Upper lobe of left lung (tissue), 6 donors: ENCODE measurements at regions not wholly inside any gene's neighbourhood (a gene's known extent, or its start where the extent isn't known, plus 50 kb on each side); places are given as distances from the start of the nearest gene placed in this dataset.

Experiments used
- ATAC-seq, 2 donors: fragments of 200-7000 bp; cut with Tn5 transposase; one replicate each; pipeline ENCODE4 v1.9.1; 2022; ENCODE audit warnings: mild to moderate bottlenecking in 2 of 2, moderate library complexity in 2 of 2; ENCODE audit not compliant: low FRiP score in 2 of 2
- DNase-seq, 2 donors: peaks; one replicate each; pipeline ENCODE4 v3.0.0-alpha.2; 2019 to 2020
- H3K27ac ChIP-seq, 4 donors: fragments of 200-600 bp; sonication (generic); one replicate each; pipeline ENCODE4 v1.5.1; 2016 to 2019
- H3K27me3 ChIP-seq, 4 donors: fragments of 200-600 bp; sonication (generic); one replicate each; pipeline ENCODE4 v1.5.1; 2017 to 2019
- H3K36me3 ChIP-seq, 4 donors: fragments of 200-600 bp; sonication (generic); one replicate each; pipeline ENCODE4 v1.5.1; 2016 to 2019
- H3K4me1 ChIP-seq, 4 donors: fragments of 200-600 bp; sonication (generic); one replicate each; pipeline ENCODE4 v1.5.1; 2018 to 2019
- H3K4me3 ChIP-seq, 4 donors: fragments of 200-600 bp; sonication (generic); one replicate each; pipeline ENCODE4 v1.5.1; 2017 to 2019; ENCODE audit warnings: mild to moderate bottlenecking in 2 of 4, moderate library complexity in 1 of 4
- H3K9me3 ChIP-seq, 4 donors: fragments of 200-600 bp; sonication (generic); one replicate each; pipeline ENCODE4 v1.5.1; 2018 to 2019
- EP300 ChIP-seq, 4 donors: sonication (generic); formaldehyde crosslinking; IDR thresholded peaks; one replicate each; pipeline ENCODE4 v1.5.1; 2017; ENCODE audit warnings: antibody characterized with exemption in 4 of 4, control low read depth in 2 of 4
- POLR2A ChIP-seq, 4 donors: fragments of 450-650 bp; IDR thresholded peaks; one replicate each; pipeline ENCODE4 v1.5.1; 2016 to 2017; ENCODE audit warnings: antibody characterized with exemption in 4 of 4, mild to moderate bottlenecking in 2 of 4
- POLR2AphosphoS5 ChIP-seq, 2 donors: sonication (generic); formaldehyde crosslinking; IDR thresholded peaks; one replicate each; pipeline ENCODE4 v1.5.1; 2017; ENCODE audit warnings: antibody characterized with exemption in 2 of 2
- WGBS, 2 donors: methylation state at CpG; one replicate each; pipeline ENCODE4 v1.1.5; 2017 to 2018; 5-methylcytosine and 5-hydroxymethylcytosine counted together
- TF ChIP-seq, protein P1 (sequence below), 6 experiments: fragments of 450-650 bp in 4 of 6; fragments of 200-600 bp in 2 of 6; sonication (generic) in 2 of 6; IDR thresholded peaks; one replicate each; pipeline ENCODE4 v1.5.1; 2016 to 2019; ENCODE audit warnings: antibody characterized with exemption in 6 of 6
- donor health status: DM: no; HTN: no; CAD: no; lungs with moderate emphysema.
- donor health status: DM: no; HTN: yes; CAD: no; lungs with severe emphysema.

DNA sequence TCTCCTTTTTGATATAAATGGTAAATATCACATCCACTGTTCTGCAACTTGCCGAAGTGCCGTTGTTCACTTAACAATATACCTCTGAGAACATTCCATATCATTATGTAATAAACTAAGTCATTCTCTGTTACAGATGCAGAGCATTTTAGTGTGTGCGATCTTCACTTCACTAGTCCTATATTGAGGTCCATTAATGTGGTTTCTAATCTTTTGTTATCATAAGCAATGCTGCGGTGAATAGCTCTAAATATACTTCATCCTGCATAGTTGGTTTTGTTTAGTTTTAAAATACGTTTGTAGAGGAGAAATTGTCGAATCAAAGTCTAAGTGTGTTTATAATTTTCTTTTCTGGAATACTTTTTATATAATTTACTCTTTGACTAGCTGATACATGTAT lies 280.3 kb upstream of the TRIB2 start:
- Histone ChIP-seq H3K9me3 (no peaks in the 10 kb centered on the region), H3K4me3 (no peak overlapping the region), H3K27ac (no peak overlapping the region), H3K36me3 (no peaks in the 10 kb centered on the region), H3K27me3 (no peaks in the 10 kb centered on the region), H3K4me1 (no peaks in the 10 kb centered on the region)
- ATAC-seq = no peak
- 68 to 69% methylated on average over 6 of the region's 6 CpGs for WGBS, 2 donors
- TF ChIP-seq POLR2A (IDR thresholded peaks at IDR 0.05) = no peak
- TF ChIP-seq, protein P1, sequence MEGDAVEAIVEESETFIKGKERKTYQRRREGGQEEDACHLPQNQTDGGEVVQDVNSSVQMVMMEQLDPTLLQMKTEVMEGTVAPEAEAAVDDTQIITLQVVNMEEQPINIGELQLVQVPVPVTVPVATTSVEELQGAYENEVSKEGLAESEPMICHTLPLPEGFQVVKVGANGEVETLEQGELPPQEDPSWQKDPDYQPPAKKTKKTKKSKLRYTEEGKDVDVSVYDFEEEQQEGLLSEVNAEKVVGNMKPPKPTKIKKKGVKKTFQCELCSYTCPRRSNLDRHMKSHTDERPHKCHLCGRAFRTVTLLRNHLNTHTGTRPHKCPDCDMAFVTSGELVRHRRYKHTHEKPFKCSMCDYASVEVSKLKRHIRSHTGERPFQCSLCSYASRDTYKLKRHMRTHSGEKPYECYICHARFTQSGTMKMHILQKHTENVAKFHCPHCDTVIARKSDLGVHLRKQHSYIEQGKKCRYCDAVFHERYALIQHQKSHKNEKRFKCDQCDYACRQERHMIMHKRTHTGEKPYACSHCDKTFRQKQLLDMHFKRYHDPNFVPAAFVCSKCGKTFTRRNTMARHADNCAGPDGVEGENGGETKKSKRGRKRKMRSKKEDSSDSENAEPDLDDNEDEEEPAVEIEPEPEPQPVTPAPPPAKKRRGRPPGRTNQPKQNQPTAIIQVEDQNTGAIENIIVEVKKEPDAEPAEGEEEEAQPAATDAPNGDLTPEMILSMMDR (IDR thresholded peaks at IDR 0.05) = no peak
- no peak for TF ChIP-seq POLR2AphosphoS5 (IDR thresholded peaks at IDR 0.05)
- no peak for TF ChIP-seq EP300 (IDR thresholded peaks at IDR 0.05)
- DNase-seq = no peak

DNA sequence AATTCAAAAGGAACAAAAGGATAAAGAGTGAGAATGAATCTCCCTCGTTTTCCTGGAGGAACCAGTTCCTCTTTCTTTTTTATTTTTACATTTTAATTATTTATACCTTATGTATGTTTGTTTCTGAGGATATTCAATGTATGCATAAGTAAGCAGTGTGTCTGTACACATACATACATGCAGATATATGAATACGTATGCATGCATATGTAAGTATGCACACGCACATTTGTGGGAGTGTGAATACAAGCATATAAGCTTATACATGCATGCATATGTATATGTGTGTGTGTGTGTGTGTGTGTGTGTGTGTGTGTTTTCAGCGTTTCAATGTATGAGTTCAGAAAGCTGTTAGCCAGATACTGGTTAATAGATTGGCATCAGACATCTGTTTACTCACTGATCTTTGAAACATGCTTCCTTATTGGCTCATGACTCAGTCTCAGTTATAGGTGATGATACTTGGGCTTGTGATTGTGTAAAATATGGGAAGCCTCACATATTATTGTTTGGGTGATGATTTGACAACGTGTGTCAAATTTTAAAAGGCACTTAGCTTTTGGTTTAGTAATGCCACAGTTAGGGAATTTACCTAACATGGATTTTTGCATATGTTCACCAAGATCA lies 279.7 kb upstream of the TRIB2 start:
- Histone ChIP-seq H3K4me3 (no peak overlapping the region), H3K27ac (no peak overlapping the region), H3K4me1 (peaks cover 0 to 4% (median under 1%) of the 10 kb centered on the region in 4 donors), H3K27me3 (no peaks in the 10 kb centered on the region), H3K9me3 (no peaks in the 10 kb centered on the region), H3K36me3 (no peaks in the 10 kb centered on the region)
- ATAC-seq (no peak), DNase-seq (no peak)
- TF ChIP-seq, protein P1 (IDR thresholded peaks at IDR 0.05) = no peak
- TF ChIP-seq POLR2AphosphoS5 (IDR thresholded peaks at IDR 0.05) (no peak), POLR2A (IDR thresholded peaks at IDR 0.05) (no peak), EP300 (IDR thresholded peaks at IDR 0.05) (no peak)
- 75 to 80% methylated on average over 5 of the region's 5 CpGs for WGBS, 2 donors

DNA sequence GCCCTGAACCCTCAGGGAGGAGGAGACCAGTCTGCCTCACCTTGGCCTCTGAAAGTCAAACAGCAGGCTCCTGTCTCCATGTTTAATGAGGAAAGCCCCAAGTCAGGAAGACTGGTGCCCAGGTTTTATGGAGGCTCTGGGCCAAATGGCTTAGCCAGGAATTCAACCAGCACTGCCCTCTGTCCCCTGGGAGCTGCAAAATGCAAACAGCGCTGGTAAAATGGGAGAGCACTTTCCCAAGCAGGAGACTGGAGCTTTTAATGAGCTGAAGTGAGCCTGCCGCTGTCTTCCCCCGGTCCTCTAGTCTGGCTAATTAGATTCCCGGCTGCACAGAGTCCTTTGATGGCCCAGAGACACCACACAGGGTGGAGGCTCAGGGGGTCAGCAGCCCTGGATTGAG lies 276.0 kb upstream of the TRIB2 start:
- H3K36me3 ChIP-seq = no peaks in the 10 kb centered on the region
- H3K27me3 ChIP-seq = no peaks in the 10 kb centered on the region
- 69 to 86% methylated on average over 2 to 4 of the region's 4 CpGs for whole genome bisulfite sequencing, 2 donors
- DNase-seq (no peak), ATAC-seq (no peak)
- H3K4me1 ChIP-seq = peaks cover 0 to 12% (median 6%) of the 10 kb centered on the region in 4 donors
- H3K9me3 ChIP-seq = no peaks in the 10 kb centered on the region
- no peak for TF ChIP-seq POLR2A (IDR thresholded peaks at IDR 0.05)
- TF ChIP-seq, protein P1 (IDR thresholded peaks at IDR 0.05) = no peak
- TF ChIP-seq EP300 (IDR thresholded peaks at IDR 0.05) = no peak
- TF ChIP-seq POLR2AphosphoS5 (IDR thresholded peaks at IDR 0.05) = no peak
- no peak overlapping the region for H3K27ac ChIP-seq
- no peak overlapping the region for H3K4me3 ChIP-seq

DNA sequence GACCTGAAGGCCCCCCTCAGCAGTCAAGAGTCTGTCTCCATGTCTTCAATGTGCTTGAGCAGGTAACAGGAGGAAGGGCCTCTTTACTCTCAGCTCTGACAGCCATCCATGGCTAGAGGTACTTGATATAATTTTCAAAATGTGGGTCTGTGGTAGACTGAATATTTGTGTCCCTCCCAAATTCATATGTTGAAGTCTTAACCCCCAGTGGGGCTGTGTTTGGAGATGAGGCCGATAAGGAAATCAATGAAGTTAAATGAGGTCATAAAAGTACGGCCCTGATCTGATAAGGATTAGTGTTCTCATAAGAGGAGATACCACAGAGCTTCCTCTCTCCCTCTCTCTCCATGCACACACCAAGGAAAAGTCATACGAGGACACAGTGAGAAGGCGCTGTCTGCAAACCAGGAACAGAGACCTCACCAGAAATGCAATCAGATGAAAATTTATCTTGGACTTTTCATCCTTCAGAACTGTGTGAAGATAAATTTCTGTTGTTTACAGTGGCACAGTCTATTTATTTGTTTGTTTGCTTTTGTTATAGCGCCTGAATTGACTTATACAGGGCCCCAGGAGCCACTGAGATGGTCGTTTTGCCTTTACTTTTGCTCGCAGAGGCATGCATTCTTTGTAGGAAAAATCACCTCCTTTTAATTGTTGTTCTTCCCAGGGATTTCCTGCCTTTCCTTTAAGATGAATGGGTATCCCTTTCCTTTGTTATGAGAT lies 274.8 kb upstream of the TRIB2 start:
- H3K9me3 ChIP-seq = no peaks in the 10 kb centered on the region
- H3K36me3 ChIP-seq = no peaks in the 10 kb centered on the region
- H3K27ac ChIP-seq = peak overlapping the region in 2 of 4 donors; percentile 8 to 41
- 59 to 60% methylated on average over 7 of the region's 7 CpGs for WGBS, 2 donors
- H3K4me3 ChIP-seq = no peak overlapping the region
- TF ChIP-seq POLR2AphosphoS5 (IDR thresholded peaks at IDR 0.05) (no peak), EP300 (IDR thresholded peaks at IDR 0.05) (no peak), POLR2A (IDR thresholded peaks at IDR 0.05) (no peak)
- TF ChIP-seq, protein P1 (IDR thresholded peaks at IDR 0.05) = no peak
- H3K27me3 ChIP-seq = no peaks in the 10 kb centered on the region
- DNase-seq = no peak
- H3K4me1 ChIP-seq = peaks cover 0 to 12% (median 6%) of the 10 kb centered on the region in 4 donors
- no peak for ATAC-seq
